VCaP (cell line): ENCODE measurements at regions not wholly inside any gene's neighbourhood (a gene's known extent, or its start where the extent isn't known, plus 50 kb on each side); places are given as distances from the start of the nearest gene placed in this dataset.

Experiments used
- H3K27ac ChIP-seq: fragments of 450-650 bp; 2 replicates; pipeline ENCODE4 v1.5.1; 2017
- CTCF ChIP-seq: fragments of 450-650 bp; conservative IDR thresholded peaks from 2 replicates; pipeline ENCODE4 v1.5.1; 2017; ENCODE audit warnings: mild to moderate bottlenecking, moderate library complexity

GRCh38 chr14:38065106-38065762 lies 142.5 kb upstream of the SSTR1 start:
- H3K27ac ChIP-seq = no peak overlapping the region
- no peak for TF ChIP-seq CTCF

GRCh38 chr14:38070061-38070588 lies 137.6 kb upstream of the SSTR1 start:
- no peak for TF ChIP-seq CTCF

GRCh38 chr14:38073641-38074040 lies 134.1 kb upstream of the SSTR1 start:
- H3K27ac ChIP-seq = no peak overlapping the region
- TF ChIP-seq CTCF = no peak

More at GRCh38 chr14:38070061-38070588, 137.6 kb upstream of the SSTR1 start:
- no peak overlapping the region for H3K27ac ChIP-seq

GRCh38 chr14:38074081-38074480 lies 133.6 kb upstream of the SSTR1 start:
- no peak for TF ChIP-seq CTCF
- H3K27ac ChIP-seq = no peak overlapping the region

GRCh38 chr14:38074754-38075153 lies 132.9 kb upstream of the SSTR1 start:
- no peak overlapping the region for H3K27ac ChIP-seq
- TF ChIP-seq CTCF = no peak

- no peak for TF ChIP-seq CTCF
- H3K27ac ChIP-seq = no peak overlapping the region
Observed at GRCh38 chr14:38078393-38078792, 129.3 kb upstream of the SSTR1 start.

- no peak for TF ChIP-seq CTCF
- H3K27ac ChIP-seq = no peak overlapping the region
Observed at GRCh38 chr14:38079268-38079667, 128.4 kb upstream of the SSTR1 start.
